ENCODE measurements at regions not wholly inside any gene's neighbourhood (a gene's known extent, or its start where the extent isn't known, plus 50 kb on each side); places are given as distances from the start of the nearest gene placed in this dataset.

- no peak for TF ChIP-seq POLR2A (IDR thresholded peaks at IDR 0.05)
- TF ChIP-seq CTCF (IDR thresholded peaks at IDR 0.05), result no peak
- TF ChIP-seq POLR2AphosphoS5 (IDR thresholded peaks at IDR 0.05), result no peak
Measured at GRCh38 chr18:56165601-56166355, 472.6 kb downstream of the TXNL1 start.

All from sigmoid colon (tissue), 4 donors.